OCI-LY1 (cell line): ENCODE measurements at regions not wholly inside any gene's neighbourhood (a gene's known extent, or its start where the extent isn't known, plus 50 kb on each side); places are given as distances from the start of the nearest gene placed in this dataset.

ENCODE experiments used
- CTCF ChIP-seq: fragments of 200-600 bp; sonication (generic), shearing (Covaris generic); IDR thresholded peaks from 2 replicates; pipeline ENCODE4 v1.5.1; 2017; ENCODE audit warnings: mild to moderate bottlenecking, antibody characterized with exemption, low read length, moderate library complexity, mixed read lengths
- EZH2 ChIP-seq: fragments of 200-600 bp; sonication (generic), shearing (Covaris generic); IDR thresholded peaks from 2 replicates; pipeline ENCODE4 v1.8.0; 2017; ENCODE audit warnings: borderline replicate concordance, mixed run types, mild to moderate bottlenecking, antibody characterized with exemption, low read length, moderate library complexity, mixed read lengths

DNA sequence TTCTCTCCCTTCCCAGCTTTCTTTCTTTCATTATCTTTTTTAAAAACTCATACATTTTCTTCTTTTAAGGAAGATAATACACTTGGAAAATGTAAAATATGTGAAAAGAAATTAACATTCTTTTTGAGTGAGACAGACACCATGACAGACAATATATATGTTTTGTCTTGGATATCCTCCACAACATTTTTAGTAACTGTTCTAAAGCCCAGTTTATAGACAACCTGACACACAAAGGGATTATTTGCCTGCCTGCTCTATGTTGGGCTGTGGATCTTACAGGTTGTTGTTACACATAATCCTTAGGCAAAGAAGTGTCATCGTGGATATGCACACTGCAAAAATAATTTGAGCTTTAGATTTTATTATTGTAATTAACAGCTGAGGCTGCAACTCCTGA, 301.4 kb upstream of the PDGFD start:
- TF ChIP-seq CTCF (no peak), EZH2 (no peak)
